Fibroblast of pulmonary artery (primary cell): ENCODE measurements at regions not wholly inside any gene's neighbourhood (a gene's known extent, or its start where the extent isn't known, plus 50 kb on each side); places are given as distances from the start of the nearest gene placed in this dataset.

Experiments
- DNase-seq: peaks from one replicate; pipeline ENCODE4 v3.0.0-alpha.2; 2010; ENCODE audit warnings: low read depth
- H3K4me3 ChIP-seq: replicated peaks from 2 replicates; pipeline ENCODE4 v1.5.1; 2011; ENCODE audit warnings: low read depth, mild to moderate bottlenecking, control low read depth, low read length, moderate library complexity
- TF ChIP-seq, protein P1 (sequence below): IDR thresholded peaks from 2 replicates; pipeline ENCODE4 v1.5.1; 2011; ENCODE audit warnings: mild to moderate bottlenecking, control low read depth, low read length, inconsistent platforms; ENCODE audit errors: missing control alignments

DNA sequence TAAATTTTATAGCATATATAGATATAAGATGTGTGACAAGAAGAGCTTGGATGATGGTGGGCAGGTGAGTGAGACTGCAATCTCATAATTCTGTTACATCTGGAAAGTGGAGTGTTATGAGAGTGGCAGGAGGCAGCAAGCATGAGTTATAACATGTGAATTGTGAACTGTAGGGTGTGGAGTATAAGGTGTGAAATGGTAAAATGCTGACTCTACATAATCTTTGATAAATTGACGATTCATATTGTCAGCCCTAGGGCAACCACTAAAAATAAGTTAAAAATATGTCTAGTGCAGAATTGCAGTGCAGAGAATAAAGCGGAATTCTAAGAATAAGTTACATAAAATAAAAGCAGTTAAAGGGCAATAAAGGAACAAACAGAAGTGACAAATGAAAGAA, 74.8 kb upstream of the AKR1E2 start:
- no peak overlapping the region for H3K4me3 ChIP-seq
- DNase-seq: no peak
- TF ChIP-seq, protein P1, sequence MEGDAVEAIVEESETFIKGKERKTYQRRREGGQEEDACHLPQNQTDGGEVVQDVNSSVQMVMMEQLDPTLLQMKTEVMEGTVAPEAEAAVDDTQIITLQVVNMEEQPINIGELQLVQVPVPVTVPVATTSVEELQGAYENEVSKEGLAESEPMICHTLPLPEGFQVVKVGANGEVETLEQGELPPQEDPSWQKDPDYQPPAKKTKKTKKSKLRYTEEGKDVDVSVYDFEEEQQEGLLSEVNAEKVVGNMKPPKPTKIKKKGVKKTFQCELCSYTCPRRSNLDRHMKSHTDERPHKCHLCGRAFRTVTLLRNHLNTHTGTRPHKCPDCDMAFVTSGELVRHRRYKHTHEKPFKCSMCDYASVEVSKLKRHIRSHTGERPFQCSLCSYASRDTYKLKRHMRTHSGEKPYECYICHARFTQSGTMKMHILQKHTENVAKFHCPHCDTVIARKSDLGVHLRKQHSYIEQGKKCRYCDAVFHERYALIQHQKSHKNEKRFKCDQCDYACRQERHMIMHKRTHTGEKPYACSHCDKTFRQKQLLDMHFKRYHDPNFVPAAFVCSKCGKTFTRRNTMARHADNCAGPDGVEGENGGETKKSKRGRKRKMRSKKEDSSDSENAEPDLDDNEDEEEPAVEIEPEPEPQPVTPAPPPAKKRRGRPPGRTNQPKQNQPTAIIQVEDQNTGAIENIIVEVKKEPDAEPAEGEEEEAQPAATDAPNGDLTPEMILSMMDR: no peak

DNA sequence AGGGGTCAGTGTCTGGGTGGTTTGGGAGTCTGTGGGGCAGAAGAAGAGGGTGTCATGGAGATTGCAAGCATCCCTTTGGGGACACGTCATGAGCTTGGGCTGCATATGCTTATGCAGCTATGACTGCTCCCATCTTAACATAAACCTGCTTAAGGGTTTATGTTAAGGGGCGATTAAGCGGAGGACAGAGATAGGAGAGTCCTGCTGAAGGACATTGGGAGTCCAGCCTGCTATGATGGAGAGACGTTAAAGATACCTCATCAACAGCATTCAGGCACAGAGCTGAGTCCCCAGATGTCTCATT, 76.8 kb upstream of the AKR1E2 start:
- TF ChIP-seq, protein P1: no peak
- no peak for DNase-seq
- H3K4me3 ChIP-seq: no peak overlapping the region

DNA sequence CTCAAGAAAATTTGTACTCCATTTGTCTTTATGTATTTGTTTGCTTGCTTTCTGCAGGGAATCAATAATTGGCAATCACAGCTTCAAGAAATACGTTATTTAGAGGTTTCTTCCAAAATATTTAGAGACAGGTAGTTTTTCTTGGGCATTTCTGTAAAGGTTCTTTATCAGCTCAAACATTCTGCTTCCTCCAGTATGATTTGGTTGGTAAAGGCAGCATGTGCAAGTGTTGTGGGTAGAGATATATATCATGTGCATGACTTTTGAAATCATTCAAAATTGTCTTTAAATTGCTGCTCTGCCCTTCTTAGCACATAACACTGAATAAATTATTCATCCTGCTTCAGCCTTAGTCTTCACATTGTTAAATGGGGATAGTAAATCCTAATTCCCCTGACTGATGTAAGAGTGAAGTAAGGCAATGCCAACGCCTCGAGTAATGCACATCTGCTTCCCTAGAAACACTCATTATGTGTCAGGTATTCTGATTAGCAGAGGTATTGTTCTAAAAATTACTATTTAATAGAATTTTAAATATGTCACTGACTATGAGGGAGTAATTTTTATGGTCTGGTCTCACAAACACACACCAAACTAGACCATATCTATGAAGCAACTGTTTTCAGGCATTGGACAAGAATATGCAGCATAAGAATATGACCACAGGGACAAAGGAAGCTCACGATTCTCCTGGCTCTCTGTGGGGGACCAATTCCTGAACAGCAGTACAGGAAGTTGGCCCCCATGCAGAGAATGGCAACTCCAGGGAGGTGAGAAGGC, 77.3 kb upstream of the AKR1E2 start:
- no peak overlapping the region for H3K4me3 ChIP-seq
- no peak for DNase-seq
- TF ChIP-seq, protein P1: no peak

DNA sequence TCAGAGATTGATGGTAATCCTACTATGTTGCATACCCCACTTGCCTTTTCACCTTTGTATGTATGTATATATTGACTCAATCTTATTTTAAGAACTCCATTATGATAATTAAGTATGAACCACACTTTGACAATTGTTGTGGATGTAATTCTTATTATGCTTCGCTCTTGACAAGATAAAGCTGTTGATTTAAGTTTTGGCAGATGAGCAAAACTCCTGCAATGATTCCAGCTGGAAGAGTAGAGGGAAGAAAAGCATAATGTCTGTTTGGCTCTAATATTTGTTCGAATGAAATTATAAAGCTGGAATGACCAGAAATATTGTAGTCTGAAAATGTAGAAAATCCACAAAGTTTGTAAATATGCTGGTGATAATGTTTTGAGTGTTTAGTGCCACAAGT, 83.8 kb upstream of the AKR1E2 start:
- DNase-seq: no peak
- no peak overlapping the region for H3K4me3 ChIP-seq
- TF ChIP-seq, protein P1: no peak

DNA sequence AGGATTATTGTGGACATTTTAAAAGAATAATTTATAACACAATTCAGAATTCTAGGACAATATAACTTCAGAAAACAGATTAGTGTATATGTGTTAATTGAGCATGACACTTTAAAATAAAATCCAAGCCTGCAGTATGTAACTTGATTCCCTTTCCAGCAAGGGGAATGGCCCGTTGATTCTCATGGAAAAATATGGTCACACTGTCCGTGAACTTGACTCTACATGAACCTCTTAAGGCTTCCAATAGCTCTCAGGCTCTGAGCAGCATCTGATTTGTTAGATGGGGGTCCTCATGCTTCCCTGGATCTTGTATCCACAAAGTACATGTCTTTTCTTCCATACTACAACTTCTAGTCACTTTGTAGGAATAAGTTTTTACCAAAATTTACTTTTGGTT, 85.5 kb upstream of the AKR1E2 start:
- TF ChIP-seq, protein P1: no peak
- H3K4me3 ChIP-seq: no peak overlapping the region
- DNase-seq: no peak

DNA sequence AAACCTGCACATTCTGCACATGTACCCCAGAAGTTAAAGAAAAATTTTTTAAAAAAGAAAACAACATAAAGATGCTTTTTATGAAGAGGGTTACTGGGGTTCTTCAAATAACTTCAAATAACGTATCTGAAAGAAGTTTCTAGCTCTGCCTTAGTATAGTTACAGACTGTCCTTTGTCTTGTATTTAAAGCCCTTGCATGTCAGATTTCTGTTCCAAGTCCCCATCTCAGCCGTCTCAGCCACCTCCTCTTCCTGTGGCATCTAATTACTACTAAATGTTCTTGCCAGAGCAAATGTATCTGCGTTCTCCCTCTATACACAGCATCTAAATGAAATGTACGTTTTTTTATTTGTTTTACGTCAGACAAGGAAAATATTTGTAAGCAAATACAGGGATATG, 89.4 kb upstream of the AKR1E2 start:
- TF ChIP-seq, protein P1: no peak
- no peak for DNase-seq
- no peak overlapping the region for H3K4me3 ChIP-seq

DNA sequence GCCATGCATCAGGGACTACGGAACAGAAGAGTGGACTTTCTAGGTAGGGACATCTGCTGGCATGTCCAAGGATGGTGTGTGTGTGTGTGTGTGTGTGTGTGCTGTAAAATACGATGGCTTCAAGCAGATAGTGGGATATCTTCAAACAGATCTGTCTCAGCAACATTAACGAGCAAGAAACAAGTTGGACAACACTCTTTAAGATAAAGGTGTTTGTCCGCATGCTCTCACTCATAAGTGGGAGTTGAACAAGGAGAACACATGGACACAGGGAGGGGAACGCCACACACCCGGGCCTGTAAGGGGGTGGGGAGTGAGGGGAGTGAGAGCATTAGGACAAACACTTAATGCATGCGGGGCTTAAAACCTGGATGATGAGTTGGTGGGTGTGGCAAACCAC, 89.8 kb upstream of the AKR1E2 start:
- H3K4me3 ChIP-seq: no peak overlapping the region
- TF ChIP-seq, protein P1: no peak

More for the DNA sequence above, 89.8 kb upstream of the AKR1E2 start:
- no peak for DNase-seq
